Natural killer cell (primary cell): ENCODE measurements at regions not wholly inside any gene's neighbourhood (a gene's known extent, or its start where the extent isn't known, plus 50 kb on each side); places are given as distances from the start of the nearest gene placed in this dataset.

Experiments
- ATAC-seq, 3 donors: fragments of 150-1000 bp in 2 of 3; fragments of 200-7000 bp in 1 of 3; cut with Tn5 transposase; 1 replicate in 1 of 3; 2 replicates in 2 of 3; pipeline ENCODE4 v1.10.0; 2021; ENCODE audit warnings: mild to moderate bottlenecking in 2 of 3, moderate library complexity in 2 of 3
- DNase-seq, 2 donors: peaks; one replicate each; pipeline versions ENCODE4 v3.0.0 to v3.0.0-alpha.2; 2013 to 2021; ENCODE audit warnings: mixed read lengths in 1 of 2
- H3K27ac ChIP-seq: one replicate; pipeline ENCODE4 v1.5.1; 2013; ENCODE audit warnings: mild to moderate bottlenecking, low read length
- H3K27me3 ChIP-seq: one replicate; pipeline ENCODE4 v1.6.1; 2013; ENCODE audit warnings: low read length; ENCODE audit not compliant: control insufficient read depth, insufficient read depth
- H3K36me3 ChIP-seq: one replicate; pipeline ENCODE4 v1.6.1; 2013; ENCODE audit warnings: low read length; ENCODE audit not compliant: control insufficient read depth, insufficient read depth
- H3K4me1 ChIP-seq: one replicate; pipeline ENCODE4 v1.6.1; 2013; ENCODE audit warnings: low read length; ENCODE audit not compliant: control insufficient read depth, insufficient read depth
- H3K4me3 ChIP-seq: one replicate; pipeline ENCODE4 v1.5.1; 2013; ENCODE audit warnings: low read length
- H3K9me3 ChIP-seq: one replicate; pipeline ENCODE4 v1.6.1; 2013; ENCODE audit warnings: low read length; ENCODE audit not compliant: control insufficient read depth, insufficient read depth
- H3K27ac Mint-ChIP-seq, 2 donors: one replicate each; pipeline ENCODE4 v1.8.0; 2022; ENCODE audit warnings: mild to moderate bottlenecking in 2 of 2, mixed read lengths in 2 of 2, moderate library complexity in 1 of 2
- H3K27me3 Mint-ChIP-seq, 2 donors: one replicate each; pipeline ENCODE4 v1.8.0; 2022; ENCODE audit warnings: low read depth in 2 of 2, mixed read lengths in 2 of 2
- H3K36me3 Mint-ChIP-seq: one replicate; pipeline ENCODE4 v1.8.0; 2022; ENCODE audit warnings: mixed read lengths
- H3K4me1 Mint-ChIP-seq, 2 donors: one replicate each; pipeline ENCODE4 v1.8.0; 2022; ENCODE audit warnings: mixed read lengths in 2 of 2
- H3K4me3 Mint-ChIP-seq: one replicate; pipeline ENCODE4 v1.8.0; 2022; ENCODE audit warnings: mild to moderate bottlenecking, moderate library complexity, mixed read lengths
- H3K9me3 Mint-ChIP-seq, 2 donors: one replicate each; pipeline ENCODE4 v1.8.0; 2022; ENCODE audit warnings: mixed read lengths in 2 of 2
- WGBS: methylation state at CpG from one replicate; pipeline ENCODE4 v1.1.7; 2013; ENCODE audit warnings: missing lambda C conversion rate; ENCODE audit not compliant: insufficient coverage; 5-methylcytosine and 5-hydroxymethylcytosine counted together
- intact Hi-C: fragments of 100-400 bp; cut with micrococcal nuclease; formaldehyde crosslinking; loops from one replicate; pipeline ENCODE4 v1.14.2; 2022
- TF ChIP-seq, protein P1 (sequence below): fragments of 200-600 bp; IDR thresholded peaks from one replicate; pipeline ENCODE4 v1.8.0; 2022; ENCODE audit warnings: antibody characterized with exemption

DNA sequence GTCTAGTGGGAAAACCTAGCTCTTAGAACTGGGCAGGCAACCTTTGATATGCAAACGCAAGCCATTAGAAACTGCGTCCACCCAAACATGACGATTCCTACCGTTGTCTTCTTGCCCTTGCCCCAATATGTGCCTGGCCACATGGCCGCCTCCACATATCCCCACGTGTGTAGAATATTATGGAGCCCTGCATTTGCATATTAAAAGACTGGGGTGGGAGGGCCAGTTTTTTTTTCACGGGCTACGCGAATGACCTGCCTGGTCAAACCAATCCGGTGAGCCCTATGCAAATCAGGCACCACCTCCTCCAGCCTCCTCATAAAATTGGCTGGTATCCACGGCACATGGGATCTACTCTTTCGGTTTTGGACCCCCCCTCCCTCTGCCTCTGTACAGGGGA, 381.0 kb upstream of the RGMA start:
- no peak overlapping the region for H3K27ac Mint-ChIP-seq
- H3K9me3 Mint-ChIP-seq: no peaks in the 10 kb centered on the region
- intact Hi-C loops: no loop called here
- no peaks in the 10 kb centered on the region for H3K4me1 ChIP-seq
- no peaks in the 10 kb centered on the region for H3K27me3 ChIP-seq
- no peaks in the 10 kb centered on the region for H3K4me1 Mint-ChIP-seq
- TF ChIP-seq, protein P1, sequence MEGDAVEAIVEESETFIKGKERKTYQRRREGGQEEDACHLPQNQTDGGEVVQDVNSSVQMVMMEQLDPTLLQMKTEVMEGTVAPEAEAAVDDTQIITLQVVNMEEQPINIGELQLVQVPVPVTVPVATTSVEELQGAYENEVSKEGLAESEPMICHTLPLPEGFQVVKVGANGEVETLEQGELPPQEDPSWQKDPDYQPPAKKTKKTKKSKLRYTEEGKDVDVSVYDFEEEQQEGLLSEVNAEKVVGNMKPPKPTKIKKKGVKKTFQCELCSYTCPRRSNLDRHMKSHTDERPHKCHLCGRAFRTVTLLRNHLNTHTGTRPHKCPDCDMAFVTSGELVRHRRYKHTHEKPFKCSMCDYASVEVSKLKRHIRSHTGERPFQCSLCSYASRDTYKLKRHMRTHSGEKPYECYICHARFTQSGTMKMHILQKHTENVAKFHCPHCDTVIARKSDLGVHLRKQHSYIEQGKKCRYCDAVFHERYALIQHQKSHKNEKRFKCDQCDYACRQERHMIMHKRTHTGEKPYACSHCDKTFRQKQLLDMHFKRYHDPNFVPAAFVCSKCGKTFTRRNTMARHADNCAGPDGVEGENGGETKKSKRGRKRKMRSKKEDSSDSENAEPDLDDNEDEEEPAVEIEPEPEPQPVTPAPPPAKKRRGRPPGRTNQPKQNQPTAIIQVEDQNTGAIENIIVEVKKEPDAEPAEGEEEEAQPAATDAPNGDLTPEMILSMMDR: no peak
- no peak for ATAC-seq
- H3K9me3 ChIP-seq: no peaks in the 10 kb centered on the region
- no peak overlapping the region for H3K4me3 ChIP-seq
- no peak overlapping the region for H3K4me3 Mint-ChIP-seq
- H3K36me3 Mint-ChIP-seq: no peaks in the 10 kb centered on the region
- WGBS: 82% methylated on average over 12 of the region's 12 CpGs
- no peak for DNase-seq
- peaks cover 11 to 16% of the 10 kb centered on the region in 2 donors for H3K27me3 Mint-ChIP-seq
- no peaks in the 10 kb centered on the region for H3K36me3 ChIP-seq
- no peak overlapping the region for H3K27ac ChIP-seq

DNA sequence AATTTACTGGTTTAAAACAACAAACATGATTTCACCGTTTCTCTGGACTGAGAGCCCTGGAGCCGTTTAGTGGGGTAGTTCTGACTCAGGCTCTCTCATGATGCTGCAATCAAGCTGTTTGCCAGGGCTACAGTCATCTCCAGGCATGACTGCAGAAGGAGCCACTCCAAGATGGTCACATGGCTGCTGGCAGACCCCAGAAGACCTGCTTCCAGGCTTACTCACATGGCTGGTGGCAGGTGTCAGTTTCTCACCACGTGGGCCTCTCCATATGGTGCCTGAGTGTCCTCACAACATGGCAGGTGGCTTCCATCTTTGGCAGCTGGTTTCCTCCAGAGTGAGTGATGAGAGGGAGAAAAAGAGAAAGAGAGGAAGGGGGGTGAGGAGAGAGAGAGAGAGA, 378.3 kb upstream of the RGMA start:
- H3K4me3 ChIP-seq: no peak overlapping the region
- H3K27ac ChIP-seq: no peak overlapping the region
- H3K36me3 ChIP-seq: no peaks in the 10 kb centered on the region
- H3K4me1 ChIP-seq: no peaks in the 10 kb centered on the region
- Mint-ChIP-seq H3K27ac (no peak overlapping the region), H3K4me1 (no peaks in the 10 kb centered on the region), H3K36me3 (no peaks in the 10 kb centered on the region), H3K27me3 (peaks cover 9 to 11% of the 10 kb centered on the region in 2 donors), H3K9me3 (no peaks in the 10 kb centered on the region), H3K4me3 (no peak overlapping the region)
- H3K27me3 ChIP-seq: no peaks in the 10 kb centered on the region
- TF ChIP-seq, protein P1: no peak
- 56% methylated on average over 3 of the region's 3 CpGs for WGBS
- intact Hi-C loops: no loop called here
- no peaks in the 10 kb centered on the region for H3K9me3 ChIP-seq
- no peak for ATAC-seq
- no peak for DNase-seq

DNA sequence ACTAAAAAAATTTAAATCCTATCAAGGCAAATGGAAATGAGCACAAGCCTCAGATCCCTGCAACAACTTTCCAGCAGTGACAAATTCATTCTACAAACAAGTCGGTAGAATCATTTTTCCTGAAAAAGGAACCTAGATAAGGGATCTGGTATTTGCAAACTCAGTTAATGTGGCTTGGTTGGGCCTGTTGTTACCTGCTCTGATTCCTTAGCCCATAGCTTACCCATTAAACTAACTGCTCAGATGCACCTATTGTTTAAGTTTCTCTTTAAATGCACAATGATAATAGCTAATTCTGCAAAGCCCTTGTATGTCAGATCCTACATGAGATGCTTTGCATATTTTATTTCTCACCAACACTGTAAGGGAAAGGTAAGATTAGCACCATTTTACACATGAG, 377.4 kb upstream of the RGMA start:
- H3K27me3 ChIP-seq: no peaks in the 10 kb centered on the region
- H3K36me3 ChIP-seq: no peaks in the 10 kb centered on the region
- H3K4me1 Mint-ChIP-seq: no peaks in the 10 kb centered on the region
- TF ChIP-seq, protein P1: no peak
- H3K27me3 Mint-ChIP-seq: peaks cover 11 to 13% of the 10 kb centered on the region in 2 donors
- intact Hi-C loops: no loop called here
- no peak for DNase-seq
- WGBS: 83% methylated on average over 1 of the region's 1 CpG
- H3K36me3 Mint-ChIP-seq: no peaks in the 10 kb centered on the region
- no peak overlapping the region for H3K27ac ChIP-seq
- no peak overlapping the region for H3K4me3 Mint-ChIP-seq
- no peak for ATAC-seq
- no peak overlapping the region for H3K27ac Mint-ChIP-seq
- no peaks in the 10 kb centered on the region for H3K4me1 ChIP-seq
- no peaks in the 10 kb centered on the region for H3K9me3 Mint-ChIP-seq
- no peak overlapping the region for H3K4me3 ChIP-seq
- H3K9me3 ChIP-seq: no peaks in the 10 kb centered on the region

DNA sequence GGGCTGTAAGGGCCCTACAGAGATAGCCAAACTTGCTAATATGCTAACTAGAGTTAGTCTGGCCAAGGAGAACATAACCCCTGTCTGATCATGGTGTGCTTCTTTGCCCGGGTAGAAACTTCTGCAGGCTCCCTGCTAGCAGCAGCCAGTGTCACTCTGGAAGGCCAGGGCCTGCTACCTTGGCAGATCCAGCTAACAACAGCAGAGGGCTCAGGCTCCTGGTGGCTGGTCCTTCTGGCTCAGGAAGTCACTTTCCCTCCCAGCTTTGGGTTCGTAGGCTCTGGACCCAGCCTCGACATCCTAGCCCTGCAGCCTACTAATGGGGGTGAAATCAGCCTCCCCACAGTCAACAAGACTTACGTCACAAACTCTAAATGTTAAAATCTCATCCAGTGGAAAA, 373.7 kb upstream of the RGMA start:
- DNase-seq: no peak
- H3K36me3 Mint-ChIP-seq: no peaks in the 10 kb centered on the region
- peaks cover 11 to 13% of the 10 kb centered on the region in 2 donors for H3K27me3 Mint-ChIP-seq
- H3K27ac ChIP-seq: no peak overlapping the region
- H3K27ac Mint-ChIP-seq: no peak overlapping the region
- H3K4me1 ChIP-seq: no peaks in the 10 kb centered on the region
- H3K4me3 Mint-ChIP-seq: no peak overlapping the region
- no peaks in the 10 kb centered on the region for H3K9me3 Mint-ChIP-seq
- H3K4me3 ChIP-seq: no peak overlapping the region
- TF ChIP-seq, protein P1: no peak
- no peaks in the 10 kb centered on the region for H3K9me3 ChIP-seq
- H3K27me3 ChIP-seq: no peaks in the 10 kb centered on the region
- intact Hi-C loops: no loop called here
- 81% methylated on average over 4 of the region's 4 CpGs for WGBS
- no peaks in the 10 kb centered on the region for H3K4me1 Mint-ChIP-seq
- no peak for ATAC-seq
- no peaks in the 10 kb centered on the region for H3K36me3 ChIP-seq
